Smooth muscle cell (in vitro differentiated cells): ENCODE measurements at regions not wholly inside any gene's neighbourhood (a gene's known extent, or its start where the extent isn't known, plus 50 kb on each side); places are given as distances from the start of the nearest gene placed in this dataset.

ENCODE experiments used
- DNase-seq: peaks from one replicate; lab custom pipeline; 2025; ENCODE audit not compliant: unreplicated experiment; lab: John Stamatoyannopoulos, UW
- H2AFZ ChIP-seq: fragments of 200-600 bp; sonication (generic); 2 replicates; pipeline ENCODE4 v1.6.0; 2016; ENCODE audit warnings: antibody characterized with exemption, low read depth, mild to moderate bottlenecking
- H3F3A ChIP-seq: fragments of 200-600 bp; sonication (generic); 2 replicates; pipeline ENCODE4 v1.6.0; 2017; ENCODE audit warnings: antibody characterized with exemption, low read depth
- H3K27ac ChIP-seq: fragments of 200-600 bp; sonication (generic); 2 replicates; pipeline ENCODE4 v1.5.1; 2016; ENCODE audit warnings: low read depth, mild to moderate bottlenecking
- H3K27me3 ChIP-seq: fragments of 200-600 bp; sonication (generic); 2 replicates; pipeline ENCODE4 v1.6.1; 2016; ENCODE audit warnings: low read depth, mild to moderate bottlenecking
- H3K36me3 ChIP-seq: fragments of 200-600 bp; sonication (generic); 2 replicates; pipeline ENCODE4 v1.5.1; 2016; ENCODE audit warnings: low read depth
- H3K4me1 ChIP-seq: fragments of 200-600 bp; sonication (generic); 2 replicates; pipeline ENCODE4 v1.5.1; 2016; ENCODE audit warnings: low read depth
- H3K4me2 ChIP-seq: fragments of 200-600 bp; sonication (generic); 2 replicates; pipeline ENCODE4 v1.6.0; 2016; ENCODE audit warnings: mild to moderate bottlenecking
- H3K4me3 ChIP-seq: fragments of 200-600 bp; sonication (generic); 2 replicates; pipeline ENCODE4 v1.5.1; 2016; ENCODE audit warnings: mild to moderate bottlenecking
- H3K79me2 ChIP-seq: fragments of 200-600 bp; sonication (generic); 2 replicates; pipeline ENCODE4 v1.6.0; 2016; ENCODE audit warnings: low read depth, mild to moderate bottlenecking
- H3K9ac ChIP-seq: fragments of 200-600 bp; sonication (generic); 2 replicates; pipeline ENCODE4 v1.6.0; 2016; ENCODE audit warnings: low read depth
- H3K9me3 ChIP-seq: fragments of 200-600 bp; sonication (generic); replicated peaks from 2 replicates; pipeline ENCODE4 v1.5.1; 2016; ENCODE audit warnings: low read depth
- H4K20me1 ChIP-seq: fragments of 200-600 bp; sonication (generic); 2 replicates; pipeline ENCODE4 v1.6.0; 2016; ENCODE audit warnings: low read depth
- WGBS: methylation state at CpG from one replicate; pipeline ENCODE4 v1.1.7; 2016; ENCODE audit warnings: low lambda C conversion rate; 5-methylcytosine and 5-hydroxymethylcytosine counted together
- TF ChIP-seq, protein P1 (sequence below): fragments of 200-600 bp; sonication (generic); IDR thresholded peaks from 2 replicates; pipeline ENCODE4 v1.5.1; 2017; ENCODE audit warnings: borderline replicate concordance, mild to moderate bottlenecking, antibody characterized with exemption; ENCODE audit not compliant: insufficient read depth, poor library complexity, severe bottlenecking

GRCh38 chr20:23160536-23161243 is 74.6 kb upstream of the CD93 start:
- H3K4me3 ChIP-seq: no peak overlapping the region
- H3K27ac ChIP-seq: no peak overlapping the region
- TF ChIP-seq, protein P1, sequence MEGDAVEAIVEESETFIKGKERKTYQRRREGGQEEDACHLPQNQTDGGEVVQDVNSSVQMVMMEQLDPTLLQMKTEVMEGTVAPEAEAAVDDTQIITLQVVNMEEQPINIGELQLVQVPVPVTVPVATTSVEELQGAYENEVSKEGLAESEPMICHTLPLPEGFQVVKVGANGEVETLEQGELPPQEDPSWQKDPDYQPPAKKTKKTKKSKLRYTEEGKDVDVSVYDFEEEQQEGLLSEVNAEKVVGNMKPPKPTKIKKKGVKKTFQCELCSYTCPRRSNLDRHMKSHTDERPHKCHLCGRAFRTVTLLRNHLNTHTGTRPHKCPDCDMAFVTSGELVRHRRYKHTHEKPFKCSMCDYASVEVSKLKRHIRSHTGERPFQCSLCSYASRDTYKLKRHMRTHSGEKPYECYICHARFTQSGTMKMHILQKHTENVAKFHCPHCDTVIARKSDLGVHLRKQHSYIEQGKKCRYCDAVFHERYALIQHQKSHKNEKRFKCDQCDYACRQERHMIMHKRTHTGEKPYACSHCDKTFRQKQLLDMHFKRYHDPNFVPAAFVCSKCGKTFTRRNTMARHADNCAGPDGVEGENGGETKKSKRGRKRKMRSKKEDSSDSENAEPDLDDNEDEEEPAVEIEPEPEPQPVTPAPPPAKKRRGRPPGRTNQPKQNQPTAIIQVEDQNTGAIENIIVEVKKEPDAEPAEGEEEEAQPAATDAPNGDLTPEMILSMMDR: no peak
- no peaks in the 10 kb centered on the region for H3K9me3 ChIP-seq
- no peaks in the 10 kb centered on the region for H3F3A ChIP-seq
- no peaks in the 10 kb centered on the region for H3K79me2 ChIP-seq
- no peak overlapping the region for H3K4me2 ChIP-seq
- H3K4me1 ChIP-seq: peaks cover 15% of the 10 kb centered on the region
- H2AFZ ChIP-seq: no peak overlapping the region
- no peaks in the 10 kb centered on the region for H4K20me1 ChIP-seq
- no peak overlapping the region for H3K9ac ChIP-seq
- no peaks in the 10 kb centered on the region for H3K27me3 ChIP-seq
- WGBS: 84% methylated on average over 6 of the region's 6 CpGs
- no peak for DNase-seq
- H3K36me3 ChIP-seq: no peaks in the 10 kb centered on the region

DNA sequence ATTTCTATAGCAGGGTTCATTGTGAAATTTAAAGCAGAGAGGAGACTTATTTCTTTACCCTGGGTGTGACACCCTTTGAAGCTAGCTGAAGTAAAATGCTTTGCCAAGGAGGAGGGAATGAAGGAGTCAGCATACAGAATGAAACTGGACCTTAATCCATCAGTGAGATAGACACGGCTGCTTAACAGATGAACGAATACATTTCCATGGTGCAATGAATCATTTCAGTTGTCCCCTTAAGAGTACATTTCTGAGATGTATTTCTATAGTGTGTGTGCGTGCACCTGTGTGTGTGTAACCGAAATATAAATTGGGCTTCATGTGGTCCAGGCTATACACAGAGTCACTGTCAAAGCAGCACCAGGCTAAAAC is 73.8 kb upstream of the CD93 start:
- H4K20me1 ChIP-seq: no peaks in the 10 kb centered on the region
- H3K4me3 ChIP-seq: no peak overlapping the region
- no peaks in the 10 kb centered on the region for H3F3A ChIP-seq
- no peaks in the 10 kb centered on the region for H3K9me3 ChIP-seq
- H3K79me2 ChIP-seq: no peaks in the 10 kb centered on the region
- H3K27me3 ChIP-seq: no peaks in the 10 kb centered on the region
- H2AFZ ChIP-seq: no peak overlapping the region
- TF ChIP-seq, protein P1: no peak
- no peak overlapping the region for H3K9ac ChIP-seq
- H3K27ac ChIP-seq: no peak overlapping the region
- no peak overlapping the region for H3K4me2 ChIP-seq
- DNase-seq: no peak
- 75% methylated on average over 4 of the region's 4 CpGs for WGBS
- peaks cover 18% of the 10 kb centered on the region for H3K4me1 ChIP-seq
- H3K36me3 ChIP-seq: no peaks in the 10 kb centered on the region

DNA sequence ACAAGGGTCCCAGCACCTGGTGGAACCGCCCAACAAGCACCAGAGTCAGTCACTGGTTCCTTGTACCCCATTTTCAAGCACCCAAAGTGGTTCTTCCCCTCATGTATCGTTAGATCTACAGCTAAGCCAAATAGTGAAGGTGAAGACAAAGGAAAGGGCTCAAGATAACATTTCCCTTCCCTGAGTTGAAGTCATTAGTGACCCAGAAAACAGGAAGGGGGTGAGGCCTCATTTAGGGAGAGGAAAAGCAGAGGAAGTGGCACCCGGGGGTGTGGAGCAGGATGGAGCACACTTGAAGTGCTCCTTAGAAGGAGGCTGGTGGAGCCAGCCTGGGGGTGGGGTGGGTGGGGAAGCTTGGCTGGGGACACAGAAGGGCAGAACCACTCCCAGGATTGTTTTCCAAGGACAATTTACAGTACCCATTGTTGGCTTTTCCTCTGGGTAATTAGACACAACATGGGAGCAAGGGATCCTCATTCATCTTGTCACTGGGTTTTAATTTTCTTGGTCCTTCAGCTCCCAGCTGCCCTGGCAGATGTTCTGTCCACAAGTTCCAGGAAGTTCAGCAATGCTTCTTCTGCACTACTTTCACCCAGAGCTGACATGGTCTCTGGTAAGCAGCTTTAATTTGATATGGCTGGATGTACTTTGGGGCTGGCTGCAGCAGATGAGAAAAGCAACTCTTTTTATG is 73.3 kb upstream of the CD93 start:
- H3K4me1 ChIP-seq: peaks cover 18% of the 10 kb centered on the region
- no peak for DNase-seq
- H3K9me3 ChIP-seq: no peaks in the 10 kb centered on the region
- no peak overlapping the region for H3K4me3 ChIP-seq
- H3K4me2 ChIP-seq: no peak overlapping the region
- no peak overlapping the region for H3K9ac ChIP-seq
- TF ChIP-seq, protein P1: no peak
- no peak overlapping the region for H3K27ac ChIP-seq
- H3K79me2 ChIP-seq: no peaks in the 10 kb centered on the region
- 91% methylated on average over 3 of the region's 3 CpGs for WGBS
- H3F3A ChIP-seq: no peaks in the 10 kb centered on the region
- H3K27me3 ChIP-seq: no peaks in the 10 kb centered on the region
- no peaks in the 10 kb centered on the region for H4K20me1 ChIP-seq
- H2AFZ ChIP-seq: no peak overlapping the region
- no peaks in the 10 kb centered on the region for H3K36me3 ChIP-seq

- Histone ChIP-seq H3K4me2 (no peak overlapping the region), H3F3A (no peaks in the 10 kb centered on the region), H3K9ac (no peak overlapping the region), H2AFZ (no peak overlapping the region), H3K4me3 (no peak overlapping the region), H4K20me1 (no peaks in the 10 kb centered on the region), H3K4me1 (peaks cover 18% of the 10 kb centered on the region), H3K79me2 (no peaks in the 10 kb centered on the region), H3K27ac (no peak overlapping the region), H3K9me3 (no peaks in the 10 kb centered on the region), H3K36me3 (no peaks in the 10 kb centered on the region), H3K27me3 (no peaks in the 10 kb centered on the region)
- WGBS: 90% methylated on average over 15 of the region's 15 CpGs
- DNase-seq: no peak
- TF ChIP-seq, protein P1: no peak
Measured at GRCh38 chr20:23157734-23158133, 71.6 kb upstream of the CD93 start.
